A549 (cell line): ENCODE measurements at regions not wholly inside any gene's neighbourhood (a gene's known extent, or its start where the extent isn't known, plus 50 kb on each side); places are given as distances from the start of the nearest gene placed in this dataset.

Experiments used
- ATAC-seq, 2 experiments: fragments of 200-7000 bp in 1 of 2; fragments of >200 bp in 1 of 2; cut with Nextera tagmentation in 1 of 2; cut with Tn5 transposase in 1 of 2; 3 replicates each; pipeline versions ENCODE4 v1.8.0 to v1.9.1; 2018 to 2020; ENCODE audit warnings: mild to moderate bottlenecking in 1 of 2, moderate library complexity in 1 of 2
- CTCF ChIA-PET: fragments of 300-600 bp; sonication (Branson Sonifier 250); formaldehyde crosslinking; extraction: SDS; loops from one replicate; lab custom pipeline; 2021; ENCODE audit warnings: antibody characterized with exemption, inconsistent platforms; lab: Yijun Ruan, JAX
- POLR2A ChIA-PET: fragments of 350-600 bp; formaldehyde crosslinking; extraction: SDS; loops from one replicate; lab custom pipeline; 2021; ENCODE audit warnings: antibody characterized with exemption, inconsistent platforms; lab: Yijun Ruan, JAX
- DNase-seq, 2 experiments: peaks; one replicate each; pipeline versions ENCODE4 v3.0.0 to v3.0.0-alpha.2; 2011 to 2016; ENCODE audit warnings: low read depth in 1 of 2, low spot score in 1 of 2
- FAIRE-seq: peaks from 2 replicates; lab custom pipeline; 2011; peaks lifted over from hg19 to GRCh38; lab: Jason Lieb, UNC
- H3K27ac ChIP-seq, 2 experiments: fragments of >200 bp; sonication (Bioruptor Twin); formaldehyde crosslinking; 3 replicates each; pipeline ENCODE4 v1.5.1; 2016 to 2017
- H3K4me1 ChIP-seq: fragments of >200 bp; sonication (Bioruptor Twin); formaldehyde crosslinking; 3 replicates; pipeline ENCODE4 v1.6.1; 2016
- H3K4me2 ChIP-seq: fragments of >200 bp; sonication (Bioruptor Twin); formaldehyde crosslinking; 3 replicates; pipeline ENCODE4 v1.6.1; 2016
- H3K4me3 ChIP-seq: fragments of >200 bp; sonication (Bioruptor Twin); formaldehyde crosslinking; 3 replicates; pipeline ENCODE4 v1.5.1; 2016
- H3K9me3 ChIP-seq: fragments of >200 bp; sonication (Bioruptor Twin); formaldehyde crosslinking; 3 replicates; pipeline ENCODE4 v1.6.1; 2016
- ATOH8 ChIP-seq: fragments of 250-450 bp; sonication (Bioruptor Pico); IDR thresholded peaks from 2 replicates; pipeline ENCODE4 v1.5.0; 2020; ENCODE audit warnings: low read depth, mild to moderate bottlenecking, moderate library complexity
- CHD2 ChIP-seq: fragments of 150-350 bp; IDR thresholded peaks from 2 replicates; pipeline ENCODE4 v1.6.1; 2014; ENCODE audit warnings: low read length; ENCODE audit not compliant: partially characterized antibody
- ELK1 ChIP-seq: fragments of 150-350 bp; IDR thresholded peaks from 2 replicates; pipeline ENCODE4 v1.6.1; 2014; ENCODE audit warnings: low read depth, mild to moderate bottlenecking, low read length
- HDAC2 ChIP-seq: fragments of 200-600 bp; sonication (generic); IDR thresholded peaks from 2 replicates; pipeline ENCODE4 v1.6.1; 2016
- HOXA7 ChIP-seq: fragments of 250-450 bp; sonication (Bioruptor Pico); IDR thresholded peaks from 2 replicates; pipeline ENCODE4 v1.5.0; 2020; ENCODE audit warnings: mild to moderate bottlenecking, moderate library complexity
- MAZ ChIP-seq: fragments of 150-350 bp; IDR thresholded peaks from 2 replicates; pipeline ENCODE4 v1.6.1; 2014; ENCODE audit warnings: antibody characterized with exemption, low read depth, low read length, borderline replicate concordance
- PHF8 ChIP-seq: fragments of 200-600 bp; sonication (generic); IDR thresholded peaks from 2 replicates; pipeline ENCODE4 v1.6.1; 2016; ENCODE audit warnings: low read depth, mild to moderate bottlenecking, antibody characterized with exemption, moderate library complexity, borderline replicate concordance
- RARB ChIP-seq: fragments of 250-450 bp; sonication (Bioruptor Pico); IDR thresholded peaks from 2 replicates; pipeline ENCODE4 v1.8.0; 2021; ENCODE audit warnings: mild to moderate bottlenecking, moderate library complexity
- REST ChIP-seq: fragments of 200-600 bp; sonication (generic); IDR thresholded peaks from 2 replicates; pipeline ENCODE4 v1.6.1; 2016; ENCODE audit warnings: antibody characterized with exemption, mild to moderate bottlenecking, moderate library complexity
- TFCP2L1 ChIP-seq: fragments of 250-450 bp; sonication (Bioruptor Pico); IDR thresholded peaks from 2 replicates; pipeline ENCODE4 v1.5.0; 2021; ENCODE audit warnings: mild to moderate bottlenecking
- ZC3H11A ChIP-seq: fragments of 450-650 bp; IDR thresholded peaks from 2 replicates; pipeline ENCODE4 v1.6.1; 2014; ENCODE audit warnings: antibody characterized with exemption, mild to moderate bottlenecking
- ZFP36 ChIP-seq: fragments of 450-650 bp; IDR thresholded peaks from 2 replicates; pipeline ENCODE4 v1.6.1; 2014; ENCODE audit warnings: borderline replicate concordance; ENCODE audit not compliant: partially characterized antibody
- ZSCAN20 ChIP-seq: fragments of 250-450 bp; sonication (Bioruptor Pico); IDR thresholded peaks from 2 replicates; pipeline ENCODE4 v1.8.0; 2022; ENCODE audit warnings: mild to moderate bottlenecking, moderate library complexity
- WGBS: methylation state at CpG from one replicate; pipeline ENCODE4 v1.1.6; 2017; ENCODE audit errors: missing lambda C conversion rate; 5-methylcytosine and 5-hydroxymethylcytosine counted together
- TF ChIP-seq, protein P1 (sequence below): fragments of 450-650 bp; IDR thresholded peaks from 2 replicates; pipeline ENCODE4 v1.6.1; 2014; ENCODE audit warnings: antibody characterized with exemption

GRCh38 chr5:18264126-18264882 is 630.0 kb downstream of the TAF11L14 start:
- H3K4me1 ChIP-seq, result no peaks in the 10 kb centered on the region
- no peak for TF ChIP-seq HDAC2
- no peak for TF ChIP-seq MAZ
- WGBS, result 29% methylated on average over 3 of the region's 3 CpGs
- H3K4me3 ChIP-seq, result no peak overlapping the region
- ATAC-seq (no peak), DNase-seq (no peak), FAIRE-seq (no peak)
- H3K27ac ChIP-seq, result no peak overlapping the region
- ChIA-PET POLR2A (no interaction called here), CTCF (interaction anchor here (0.9 kb wide), 1 partner anchor 17 kb away, joined by 3 read pairs; no protein-coding TSS in a partner anchor)
- no peak overlapping the region for H3K4me2 ChIP-seq
- peaks cover 15% of the 10 kb centered on the region; the same call in 1 of the 3 replicates for H3K9me3 ChIP-seq

- no peaks in the 10 kb centered on the region for H3K9me3 ChIP-seq
- no peak overlapping the region for H3K4me3 ChIP-seq
- no peak overlapping the region for H3K4me2 ChIP-seq
- ChIA-PET POLR2A (no interaction called here), CTCF (interaction anchor here (1.8 to 4.4 kb wide), 2 partner anchors 16 to 1055 kb away, joined by 3 to 17 read pairs; partner anchors contain the start of gene BASP1)
- TF ChIP-seq TFCP2L1 (CRISPR knock-in tag), result no peak
- TF ChIP-seq ZFP36, result no peak
- TF ChIP-seq RARB, result no peak
- no peak for TF ChIP-seq REST
- TF ChIP-seq CHD2, result no peak
- no peak for TF ChIP-seq ATOH8 (CRISPR knock-in tag)
- TF ChIP-seq PHF8, result no peak
- TF ChIP-seq ELK1, result no peak
- TF ChIP-seq HOXA7 (CRISPR knock-in tag), result no peak
- no peak for TF ChIP-seq ZSCAN20
- TF ChIP-seq, protein P1, sequence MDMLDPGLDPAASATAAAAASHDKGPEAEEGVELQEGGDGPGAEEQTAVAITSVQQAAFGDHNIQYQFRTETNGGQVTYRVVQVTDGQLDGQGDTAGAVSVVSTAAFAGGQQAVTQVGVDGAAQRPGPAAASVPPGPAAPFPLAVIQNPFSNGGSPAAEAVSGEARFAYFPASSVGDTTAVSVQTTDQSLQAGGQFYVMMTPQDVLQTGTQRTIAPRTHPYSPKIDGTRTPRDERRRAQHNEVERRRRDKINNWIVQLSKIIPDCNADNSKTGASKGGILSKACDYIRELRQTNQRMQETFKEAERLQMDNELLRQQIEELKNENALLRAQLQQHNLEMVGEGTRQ, result no peak
- no peak for DNase-seq
- no peak overlapping the region for H3K27ac ChIP-seq
- H3K4me1 ChIP-seq, result no peaks in the 10 kb centered on the region
- WGBS, result 37% methylated on average over 4 of the region's 4 CpGs
- no peak for FAIRE-seq
- no peak for ATAC-seq
These were observed 636.5 kb downstream of the TAF11L14 start for GRCh38 chr5:18270635-18271338.

DNA sequence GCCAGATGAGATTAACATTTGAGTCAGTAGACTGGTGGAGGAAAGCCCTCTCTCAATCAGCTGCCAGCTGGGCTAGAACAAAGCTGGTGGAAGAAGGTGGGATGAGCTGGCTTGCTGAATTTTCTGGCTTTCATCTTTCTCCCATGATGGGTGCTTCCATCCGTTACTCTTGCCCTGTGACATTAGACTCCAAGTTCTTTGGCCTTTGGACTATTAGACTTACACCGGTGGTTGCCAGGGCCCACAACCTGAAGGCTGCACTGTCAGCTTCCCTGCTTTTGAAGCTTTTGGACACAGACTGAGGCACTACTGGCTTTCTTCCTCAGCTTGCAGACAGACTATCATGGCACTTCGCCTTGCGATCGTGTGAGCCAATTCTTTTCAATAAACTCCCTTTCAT is 642.7 kb downstream of the TAF11L14 start:
- no peak for DNase-seq
- CTCF ChIA-PET, result interaction anchor here (0.9 to 1.9 kb wide), 4 partner anchors 11 to 1061 kb away, joined by 3 to 8 read pairs (median 4); no protein-coding TSS in a partner anchor
- no peak for FAIRE-seq
- POLR2A ChIA-PET, result no interaction called here
- H3K4me2 ChIP-seq, result no peak overlapping the region
- 83% methylated on average over 5 of the region's 5 CpGs for WGBS
- H3K27ac ChIP-seq, result no peak overlapping the region
- no peak overlapping the region for H3K4me3 ChIP-seq
- no peaks in the 10 kb centered on the region for H3K9me3 ChIP-seq
- TF ChIP-seq ZC3H11A (no peak), ELK1 (no peak)
- no peaks in the 10 kb centered on the region for H3K4me1 ChIP-seq
- ATAC-seq, result no peak
